Karpas-422 (cell line): ENCODE measurements at regions not wholly inside any gene's neighbourhood (a gene's known extent, or its start where the extent isn't known, plus 50 kb on each side); places are given as distances from the start of the nearest gene placed in this dataset.

Experiments used
- DNase-seq: peaks from one replicate; pipeline ENCODE4 v3.0.0-alpha.2; 2015
- H2AFZ ChIP-seq: fragments of 200-600 bp; sonication (generic); 2 replicates; pipeline ENCODE4 v1.6.1; 2014; ENCODE audit warnings: antibody characterized with exemption, low read length, mixed read lengths
- H3K27ac ChIP-seq: fragments of 200-600 bp; sonication (generic); 2 replicates; pipeline ENCODE4 v1.5.1; 2014; ENCODE audit warnings: mild to moderate bottlenecking, low read length, moderate library complexity
- H3K27me3 ChIP-seq: fragments of 200-600 bp; sonication (generic); 2 replicates; pipeline ENCODE4 v1.6.1; 2014; ENCODE audit warnings: low read length, mixed read lengths
- H3K36me3 ChIP-seq: fragments of 200-600 bp; sonication (generic); 2 replicates; pipeline ENCODE4 v1.6.1; 2014; ENCODE audit warnings: low read length, mixed read lengths; ENCODE audit not compliant: insufficient read depth
- H3K4me1 ChIP-seq: fragments of 200-600 bp; sonication (generic); 2 replicates; pipeline ENCODE4 v1.6.1; 2014; ENCODE audit warnings: mild to moderate bottlenecking, low read length, mixed read lengths
- H3K4me2 ChIP-seq: fragments of 200-600 bp; sonication (generic); 2 replicates; pipeline ENCODE4 v1.6.1; 2014; ENCODE audit warnings: low read length, low read depth, mild to moderate bottlenecking; ENCODE audit not compliant: poor library complexity, severe bottlenecking
- H3K4me3 ChIP-seq: fragments of 200-600 bp; sonication (generic); 2 replicates; pipeline ENCODE4 v1.5.1; 2014; ENCODE audit warnings: mild to moderate bottlenecking, antibody characterized with exemption, low read length, mixed read lengths
- H3K79me2 ChIP-seq: fragments of 200-600 bp; sonication (generic); 2 replicates; pipeline ENCODE4 v1.6.1; 2014; ENCODE audit warnings: mild to moderate bottlenecking, low read length, mixed read lengths
- H3K9ac ChIP-seq: fragments of 200-600 bp; sonication (generic); 2 replicates; pipeline ENCODE4 v1.6.0; 2014; ENCODE audit warnings: low read length
- H3K9me2 ChIP-seq: fragments of 200-600 bp; sonication (generic), shearing (Covaris generic); replicated peaks from 2 replicates; pipeline ENCODE4 v1.6.0; 2014; ENCODE audit warnings: mild to moderate bottlenecking, low read length, moderate library complexity; ENCODE audit not compliant: insufficient read depth
- H3K9me3 ChIP-seq: fragments of 300-700, 200-600 bp; sonication (generic); 2 replicates; pipeline ENCODE4 v1.6.1; 2014; ENCODE audit warnings: low read length, mixed read lengths
- H4K20me1 ChIP-seq: fragments of 200-600 bp; sonication (generic); 2 replicates; pipeline ENCODE4 v1.6.1; 2014; ENCODE audit warnings: mild to moderate bottlenecking, antibody characterized with exemption, low read length, low read depth; ENCODE audit not compliant: insufficient read depth

- Histone ChIP-seq H2AFZ (no peak overlapping the region), H3K27me3 (no peaks in the 10 kb centered on the region), H3K4me2 (no peak overlapping the region), H3K9ac (no peak overlapping the region), H3K79me2 (no peaks in the 10 kb centered on the region), H3K27ac (no peak overlapping the region), H3K9me2 (no peaks in the 10 kb centered on the region), H3K9me3 (no peaks in the 10 kb centered on the region; the same call in 1 of the 2 replicates), H3K4me3 (no peak overlapping the region), H3K4me1 (no peaks in the 10 kb centered on the region), H3K36me3 (no peaks in the 10 kb centered on the region), H4K20me1 (no peaks in the 10 kb centered on the region)
- no peak for DNase-seq
These were observed 894.6 kb downstream of the FAM181B start for GRCh38 chr11:81839016-81839415.

GRCh38 chr11:81829976-81830375, 903.7 kb downstream of the FAM181B start:
- no peaks in the 10 kb centered on the region for H4K20me1 ChIP-seq
- no peak overlapping the region for H2AFZ ChIP-seq
- no peaks in the 10 kb centered on the region for H3K27me3 ChIP-seq
- no peaks in the 10 kb centered on the region for H3K9me2 ChIP-seq
- no peaks in the 10 kb centered on the region for H3K79me2 ChIP-seq
- no peak overlapping the region for H3K9ac ChIP-seq
- H3K27ac ChIP-seq, result no peak overlapping the region
- DNase-seq, result no peak
- H3K4me2 ChIP-seq, result no peak overlapping the region
- no peaks in the 10 kb centered on the region for H3K36me3 ChIP-seq
- no peak overlapping the region for H3K4me3 ChIP-seq
- H3K9me3 ChIP-seq, result peaks cover 14% of the 10 kb centered on the region
- no peaks in the 10 kb centered on the region for H3K4me1 ChIP-seq

GRCh38 chr11:81825346-81825745, 908.3 kb downstream of the FAM181B start:
- Histone ChIP-seq H3K9me2 (no peaks in the 10 kb centered on the region), H3K79me2 (no peaks in the 10 kb centered on the region), H3K27ac (no peak overlapping the region), H3K4me2 (no peak overlapping the region), H2AFZ (no peak overlapping the region), H3K9ac (no peak overlapping the region), H3K27me3 (no peaks in the 10 kb centered on the region), H3K4me3 (no peak overlapping the region), H3K36me3 (no peaks in the 10 kb centered on the region), H3K9me3 (no peaks in the 10 kb centered on the region), H3K4me1 (no peaks in the 10 kb centered on the region), H4K20me1 (no peaks in the 10 kb centered on the region)
- DNase-seq, result no peak

DNA sequence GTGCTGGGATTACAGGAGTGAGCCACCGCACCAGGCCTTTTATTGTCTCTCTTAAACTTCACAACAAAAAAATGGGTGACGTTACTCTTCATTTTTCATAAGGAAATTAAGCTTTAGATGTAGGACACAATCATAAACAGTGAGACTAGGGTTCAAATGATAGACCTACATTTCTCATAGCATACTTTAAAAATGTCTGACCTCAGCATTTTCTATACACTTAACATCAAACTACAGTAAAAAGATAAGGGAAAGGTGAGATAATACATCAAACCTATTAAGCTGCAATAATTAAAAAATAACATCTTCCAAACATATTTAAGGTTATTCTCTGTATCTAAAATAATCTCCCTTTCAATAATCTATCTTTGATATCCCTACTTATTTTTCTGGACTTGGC, 914.2 kb downstream of the FAM181B start:
- Histone ChIP-seq H2AFZ (no peak overlapping the region), H3K9ac (no peak overlapping the region), H3K9me3 (no peaks in the 10 kb centered on the region), H3K4me2 (no peak overlapping the region), H3K27ac (no peak overlapping the region), H4K20me1 (no peaks in the 10 kb centered on the region), H3K4me1 (no peaks in the 10 kb centered on the region), H3K9me2 (no peaks in the 10 kb centered on the region; the same call in 1 of the 2 replicates), H3K4me3 (no peak overlapping the region), H3K27me3 (no peaks in the 10 kb centered on the region), H3K36me3 (no peaks in the 10 kb centered on the region), H3K79me2 (no peaks in the 10 kb centered on the region)
- DNase-seq, result no peak

DNA sequence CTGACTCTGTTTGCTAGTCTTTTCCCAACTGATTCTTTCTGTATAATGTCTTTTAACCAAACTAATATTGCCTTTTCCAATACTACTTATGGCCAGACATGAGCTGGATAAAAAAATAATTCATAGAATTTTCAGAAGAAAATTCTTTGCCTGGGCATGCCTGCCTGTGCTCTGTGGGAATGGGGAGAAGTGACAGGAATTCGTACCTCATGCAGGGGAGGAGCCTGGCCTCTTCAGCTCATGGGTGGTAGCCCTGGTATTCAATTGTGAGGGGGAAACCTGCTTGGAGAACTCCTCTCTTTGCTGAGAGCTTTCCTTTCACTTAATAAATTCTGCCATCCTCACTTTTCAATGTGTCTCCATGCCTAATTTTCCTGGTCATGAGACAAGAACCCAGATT, 928.8 kb downstream of the FAM181B start:
- no peak overlapping the region for H3K9ac ChIP-seq
- H3K4me1 ChIP-seq, result no peaks in the 10 kb centered on the region
- no peak overlapping the region for H3K27ac ChIP-seq
- no peaks in the 10 kb centered on the region for H3K9me3 ChIP-seq
- no peak overlapping the region for H2AFZ ChIP-seq
- no peak overlapping the region for H3K4me3 ChIP-seq
- H3K4me2 ChIP-seq, result no peak overlapping the region
- no peaks in the 10 kb centered on the region for H4K20me1 ChIP-seq
- H3K36me3 ChIP-seq, result no peaks in the 10 kb centered on the region
- H3K27me3 ChIP-seq, result no peaks in the 10 kb centered on the region
- no peak for DNase-seq
- no peaks in the 10 kb centered on the region for H3K79me2 ChIP-seq
- no peaks in the 10 kb centered on the region for H3K9me2 ChIP-seq

GRCh38 chr11:81802591-81802990, 931.1 kb downstream of the FAM181B start:
- Histone ChIP-seq H3K9me3 (no peaks in the 10 kb centered on the region), H3K9me2 (no peaks in the 10 kb centered on the region), H3K27ac (no peak overlapping the region), H3K9ac (no peak overlapping the region), H2AFZ (no peak overlapping the region), H3K4me3 (no peak overlapping the region), H3K36me3 (no peaks in the 10 kb centered on the region), H3K4me1 (no peaks in the 10 kb centered on the region), H4K20me1 (no peaks in the 10 kb centered on the region), H3K79me2 (no peaks in the 10 kb centered on the region), H3K27me3 (no peaks in the 10 kb centered on the region), H3K4me2 (no peak overlapping the region)
- no peak for DNase-seq

DNA sequence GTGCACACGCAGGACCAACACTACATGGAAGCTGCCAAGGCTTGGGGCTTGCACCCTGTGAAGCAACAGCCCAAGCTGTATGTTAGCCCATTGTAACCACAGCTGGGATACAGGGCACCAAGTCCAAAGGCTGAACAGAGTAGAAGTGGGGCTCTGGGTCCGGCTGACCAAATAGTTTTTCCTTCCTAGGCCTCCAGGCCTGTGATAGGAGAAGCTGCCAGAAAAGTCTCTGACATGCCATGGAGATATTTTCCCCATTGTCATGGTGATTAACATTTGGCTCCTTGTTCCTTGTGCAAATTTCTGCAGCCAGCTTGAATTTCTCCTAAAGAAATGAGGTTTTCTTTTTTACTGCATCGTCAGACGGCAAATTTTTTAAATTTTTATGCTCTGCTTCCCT, 941.2 kb downstream of the FAM181B start:
- Histone ChIP-seq H3K9me2 (no peaks in the 10 kb centered on the region), H3K27me3 (no peaks in the 10 kb centered on the region), H3K4me2 (no peak overlapping the region), H3K79me2 (no peaks in the 10 kb centered on the region), H4K20me1 (no peaks in the 10 kb centered on the region), H3K4me3 (no peak overlapping the region), H3K9me3 (no peaks in the 10 kb centered on the region), H3K27ac (no peak overlapping the region), H3K9ac (no peak overlapping the region), H2AFZ (no peak overlapping the region), H3K4me1 (no peaks in the 10 kb centered on the region), H3K36me3 (no peaks in the 10 kb centered on the region)
- DNase-seq, result no peak

DNA sequence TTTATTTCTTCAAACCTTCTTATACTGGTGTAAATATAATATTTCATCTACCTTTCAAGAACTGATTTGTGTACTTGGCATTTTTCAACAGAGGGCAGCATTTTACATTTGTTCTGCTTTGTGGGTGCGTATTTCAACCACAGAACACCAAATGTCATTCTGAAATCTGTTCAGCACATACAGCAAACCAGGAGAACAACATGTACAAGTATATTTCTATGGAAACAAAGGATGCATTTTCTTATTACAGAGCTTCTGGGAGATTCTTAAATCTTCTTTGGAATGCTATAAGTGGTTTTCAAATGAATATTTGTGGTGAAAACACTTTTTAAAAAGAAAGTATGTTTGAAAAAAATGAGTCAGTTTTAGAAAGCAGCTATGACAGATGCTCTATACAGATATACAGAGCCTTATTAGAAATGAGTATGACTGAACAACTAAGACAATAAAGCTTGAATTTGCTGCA, 946.0 kb downstream of the FAM181B start:
- H3K79me2 ChIP-seq, result no peaks in the 10 kb centered on the region
- no peak overlapping the region for H3K27ac ChIP-seq
- no peaks in the 10 kb centered on the region for H3K4me1 ChIP-seq
- no peaks in the 10 kb centered on the region for H3K9me2 ChIP-seq
- peak; percentile 59 for DNase-seq
- no peak overlapping the region for H3K4me2 ChIP-seq
- H2AFZ ChIP-seq, result no peak overlapping the region
- no peak overlapping the region for H3K4me3 ChIP-seq
- no peaks in the 10 kb centered on the region for H3K27me3 ChIP-seq
- H3K36me3 ChIP-seq, result no peaks in the 10 kb centered on the region
- H3K9ac ChIP-seq, result no peak overlapping the region
- no peaks in the 10 kb centered on the region for H3K9me3 ChIP-seq
- no peaks in the 10 kb centered on the region for H4K20me1 ChIP-seq

DNA sequence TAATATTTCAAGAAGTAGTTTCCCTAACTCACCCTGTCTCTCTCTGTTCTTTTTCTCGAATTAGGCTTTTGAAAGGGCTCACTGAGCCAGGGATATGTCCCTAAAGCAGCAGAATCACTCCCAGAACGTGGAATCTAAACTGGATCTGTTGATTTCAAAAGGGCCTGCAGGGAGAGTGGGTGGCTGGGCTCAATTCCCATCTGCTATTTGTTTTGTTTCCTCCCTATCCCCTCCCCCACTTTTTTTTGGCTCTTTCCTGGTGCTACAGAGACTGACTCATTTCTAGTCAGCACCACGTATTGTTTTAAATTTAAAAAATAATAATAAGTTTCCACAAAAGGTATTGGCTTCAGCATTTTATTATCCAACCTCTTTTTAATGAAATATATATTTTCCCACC, 961.5 kb downstream of the FAM181B start:
- H3K36me3 ChIP-seq, result no peaks in the 10 kb centered on the region
- no peaks in the 10 kb centered on the region for H3K9me2 ChIP-seq
- H4K20me1 ChIP-seq, result no peaks in the 10 kb centered on the region
- no peaks in the 10 kb centered on the region for H3K9me3 ChIP-seq
- H3K27ac ChIP-seq, result no peak overlapping the region
- H3K27me3 ChIP-seq, result no peaks in the 10 kb centered on the region
- no peak for DNase-seq
- H3K4me1 ChIP-seq, result no peaks in the 10 kb centered on the region
- no peak overlapping the region for H2AFZ ChIP-seq
- no peak overlapping the region for H3K4me3 ChIP-seq
- no peaks in the 10 kb centered on the region for H3K79me2 ChIP-seq
- no peak overlapping the region for H3K4me2 ChIP-seq
- no peak overlapping the region for H3K9ac ChIP-seq
